HEK293T (cell line): ENCODE measurements at regions not wholly inside any gene's neighbourhood (a gene's known extent, or its start where the extent isn't known, plus 50 kb on each side); places are given as distances from the start of the nearest gene placed in this dataset.

Experiments
- CTCF ChIA-PET: fragments of 350-600 bp; formaldehyde crosslinking; extraction: SDS; loops from one replicate; lab custom pipeline; 2021; ENCODE audit warnings: antibody characterized with exemption, inconsistent platforms; lab: Yijun Ruan, JAX
- POLR2A ChIA-PET: fragments of 350-600 bp; formaldehyde crosslinking; extraction: SDS; loops from one replicate; lab custom pipeline; 2020; ENCODE audit warnings: antibody characterized with exemption, inconsistent platforms; lab: Yijun Ruan, JAX
- DNase-seq: peaks from one replicate; pipeline ENCODE4 v3.0.0; 2012; ENCODE audit warnings: mixed read lengths; ENCODE audit errors: extremely low spot score
- ARNT ChIP-seq: fragments of 450-650 bp; IDR thresholded peaks from 2 replicates; pipeline ENCODE4 v1.6.1; 2017; ENCODE audit warnings: mild to moderate bottlenecking
- BHLHE40 ChIP-seq: fragments of 450-650 bp; IDR thresholded peaks from 2 replicates; pipeline ENCODE4 v1.6.1; 2016; ENCODE audit warnings: mild to moderate bottlenecking, moderate library complexity, borderline replicate concordance
- CTBP1 ChIP-seq: fragments of 450-650 bp; IDR thresholded peaks from 2 replicates; pipeline ENCODE4 v1.6.1; 2016; ENCODE audit warnings: borderline replicate concordance
- ELF4 ChIP-seq: fragments of 450-650 bp; IDR thresholded peaks from 2 replicates; pipeline ENCODE4 v1.6.1; 2017; ENCODE audit warnings: antibody characterized with exemption
- FOXA1 ChIP-seq: fragments of 450-650 bp; IDR thresholded peaks from 2 replicates; pipeline ENCODE4 v1.6.1; 2016; ENCODE audit warnings: mild to moderate bottlenecking
- FOXK2 ChIP-seq: fragments of 450-650 bp; IDR thresholded peaks from 2 replicates; pipeline ENCODE4 v1.6.1; 2016; ENCODE audit warnings: mild to moderate bottlenecking
- FOXM1 ChIP-seq: fragments of 450-650 bp; IDR thresholded peaks from 2 replicates; pipeline ENCODE4 v1.6.1; 2017; ENCODE audit warnings: mild to moderate bottlenecking, borderline replicate concordance
- HDGF ChIP-seq: fragments of 450-650 bp; IDR thresholded peaks from 2 replicates; pipeline ENCODE4 v1.6.1; 2017; ENCODE audit warnings: antibody characterized with exemption, borderline replicate concordance
- L3MBTL2 ChIP-seq: fragments of 450-650 bp; conservative IDR thresholded peaks from 2 replicates; pipeline ENCODE4 v1.6.1; 2016; ENCODE audit warnings: mild to moderate bottlenecking
- LEF1 ChIP-seq: fragments of 450-650 bp; IDR thresholded peaks from 2 replicates; pipeline ENCODE4 v1.6.1; 2017; ENCODE audit warnings: mild to moderate bottlenecking, borderline replicate concordance
- NFRKB ChIP-seq: fragments of 450-650 bp; IDR thresholded peaks from 2 replicates; pipeline ENCODE4 v1.6.1; 2016; ENCODE audit warnings: mild to moderate bottlenecking, moderate library complexity
- PKNOX1 ChIP-seq: fragments of 450-650 bp; IDR thresholded peaks from 2 replicates; pipeline ENCODE4 v1.6.1; 2016
- SP1 ChIP-seq: fragments of 450-650 bp; IDR thresholded peaks from 2 replicates; pipeline ENCODE4 v1.6.1; 2017
- SUZ12 ChIP-seq: fragments of 450-650 bp; IDR thresholded peaks from 2 replicates; pipeline ENCODE4 v1.6.1; 2016; ENCODE audit warnings: mild to moderate bottlenecking
- TARDBP ChIP-seq: fragments of 450-650 bp; IDR thresholded peaks from 2 replicates; pipeline ENCODE4 v1.6.1; 2016
- ZNF384 ChIP-seq: fragments of 450-650 bp; IDR thresholded peaks from 2 replicates; pipeline ENCODE4 v1.6.1; 2016

GRCh38 chr10:117601716-117602115 is 59.2 kb downstream of the EMX2 start:
- DNase-seq = no peak
- CTCF ChIA-PET = no interaction called here
- POLR2A ChIA-PET = no interaction called here
- no peak for TF ChIP-seq L3MBTL2
- no peak for TF ChIP-seq SUZ12
- TF ChIP-seq LEF1 = no peak
- no peak for TF ChIP-seq FOXA1
- no peak for TF ChIP-seq PKNOX1
- TF ChIP-seq ARNT = no peak
- no peak for TF ChIP-seq HDGF
- no peak for TF ChIP-seq FOXK2
- no peak for TF ChIP-seq ZNF384
- TF ChIP-seq TARDBP = no peak
- no peak for TF ChIP-seq CTBP1
- no peak for TF ChIP-seq SP1
- TF ChIP-seq ELF4 = no peak

DNA sequence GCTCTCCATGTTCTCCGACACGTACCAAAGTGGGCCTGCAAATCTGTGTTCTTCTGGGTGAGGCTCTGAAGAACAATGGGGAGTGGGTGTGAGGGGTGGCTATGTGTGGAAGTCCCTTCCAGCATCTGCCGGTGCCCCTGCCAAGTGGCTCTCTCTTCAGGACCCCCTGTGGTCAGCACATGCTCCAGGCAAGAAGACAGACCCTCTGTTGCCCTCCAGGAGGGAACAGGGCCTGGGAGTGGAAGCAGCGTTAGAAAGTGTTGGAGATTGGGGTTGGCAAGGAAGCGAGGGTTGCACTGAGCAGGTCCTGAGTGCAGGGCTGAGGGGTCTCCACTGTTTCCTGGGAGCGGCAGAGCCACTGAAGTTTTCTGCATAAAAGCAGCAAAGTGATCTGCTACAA is 60.5 kb downstream of the EMX2 start:
- POLR2A ChIA-PET = no interaction called here
- TF ChIP-seq FOXM1 (no peak), SUZ12 (no peak), ARNT (no peak), PKNOX1 (no peak), L3MBTL2 (no peak), LEF1 (no peak), SP1 (no peak)
- CTCF ChIA-PET = no interaction called here
- no peak for DNase-seq

- TF ChIP-seq ELF4 (no peak), FOXM1 (no peak), SUZ12 (no peak), PKNOX1 (no peak), BHLHE40 (no peak), FOXA1 (no peak), LEF1 (no peak), FOXK2 (no peak), TARDBP (no peak), ARNT (no peak), HDGF (no peak), SP1 (no peak), L3MBTL2 (no peak), CTBP1 (no peak), ZNF384 (no peak), NFRKB (no peak)
- no peak for DNase-seq
- POLR2A ChIA-PET = no interaction called here
- CTCF ChIA-PET = no interaction called here
These were observed 61.2 kb downstream of the EMX2 start for GRCh38 chr10:117603726-117604125.

- no peak for TF ChIP-seq TARDBP
- no peak for TF ChIP-seq LEF1
- no peak for TF ChIP-seq ELF4
- TF ChIP-seq BHLHE40 = no peak
- TF ChIP-seq PKNOX1 = no peak
- no peak for TF ChIP-seq L3MBTL2
- TF ChIP-seq FOXM1 = no peak
- no peak for TF ChIP-seq FOXK2
- no peak for TF ChIP-seq SP1
- no peak for TF ChIP-seq HDGF
- TF ChIP-seq ZNF384 = no peak
- no peak for TF ChIP-seq ARNT
- TF ChIP-seq FOXA1 = no peak
- ChIA-PET CTCF (no interaction called here), POLR2A (no interaction called here)
- DNase-seq = no peak
These were observed 66.7 kb downstream of the EMX2 start for GRCh38 chr10:117609095-117609795.

DNA sequence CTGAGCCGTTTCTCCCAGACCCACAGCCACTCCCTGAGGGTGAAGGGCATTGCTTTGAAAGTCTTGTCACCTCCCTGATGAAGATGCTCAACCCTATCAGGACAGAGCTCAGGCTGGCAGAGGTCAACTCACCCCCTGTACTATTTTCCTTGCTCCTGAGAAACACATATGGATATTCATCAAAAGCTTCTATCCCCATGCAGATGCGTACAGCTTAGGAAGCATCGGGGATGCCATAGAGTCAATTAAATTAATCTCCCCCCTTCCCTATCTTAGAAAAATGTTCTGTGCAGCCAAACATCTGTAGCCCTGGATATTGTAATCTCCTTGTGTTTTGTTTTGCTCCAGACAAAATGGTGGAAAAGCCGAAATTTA is 67.2 kb downstream of the EMX2 start:
- POLR2A ChIA-PET = no interaction called here
- DNase-seq = no peak
- CTCF ChIA-PET = no interaction called here
- TF ChIP-seq NFRKB (no peak), SUZ12 (no peak), LEF1 (no peak), HDGF (no peak), ZNF384 (no peak), ARNT (no peak), L3MBTL2 (no peak), ELF4 (no peak)

- no peak for DNase-seq
- POLR2A ChIA-PET = no interaction called here
- TF ChIP-seq CTBP1 (no peak), SUZ12 (no peak), HDGF (no peak), L3MBTL2 (no peak), SP1 (no peak), FOXK2 (no peak)
- CTCF ChIA-PET = no interaction called here
These were observed 67.8 kb downstream of the EMX2 start for GRCh38 chr10:117610321-117610720.
